ENCODE measurements at regions not wholly inside any gene's neighbourhood (a gene's known extent, or its start where the extent isn't known, plus 50 kb on each side); places are given as distances from the start of the nearest gene placed in this dataset.

DNA sequence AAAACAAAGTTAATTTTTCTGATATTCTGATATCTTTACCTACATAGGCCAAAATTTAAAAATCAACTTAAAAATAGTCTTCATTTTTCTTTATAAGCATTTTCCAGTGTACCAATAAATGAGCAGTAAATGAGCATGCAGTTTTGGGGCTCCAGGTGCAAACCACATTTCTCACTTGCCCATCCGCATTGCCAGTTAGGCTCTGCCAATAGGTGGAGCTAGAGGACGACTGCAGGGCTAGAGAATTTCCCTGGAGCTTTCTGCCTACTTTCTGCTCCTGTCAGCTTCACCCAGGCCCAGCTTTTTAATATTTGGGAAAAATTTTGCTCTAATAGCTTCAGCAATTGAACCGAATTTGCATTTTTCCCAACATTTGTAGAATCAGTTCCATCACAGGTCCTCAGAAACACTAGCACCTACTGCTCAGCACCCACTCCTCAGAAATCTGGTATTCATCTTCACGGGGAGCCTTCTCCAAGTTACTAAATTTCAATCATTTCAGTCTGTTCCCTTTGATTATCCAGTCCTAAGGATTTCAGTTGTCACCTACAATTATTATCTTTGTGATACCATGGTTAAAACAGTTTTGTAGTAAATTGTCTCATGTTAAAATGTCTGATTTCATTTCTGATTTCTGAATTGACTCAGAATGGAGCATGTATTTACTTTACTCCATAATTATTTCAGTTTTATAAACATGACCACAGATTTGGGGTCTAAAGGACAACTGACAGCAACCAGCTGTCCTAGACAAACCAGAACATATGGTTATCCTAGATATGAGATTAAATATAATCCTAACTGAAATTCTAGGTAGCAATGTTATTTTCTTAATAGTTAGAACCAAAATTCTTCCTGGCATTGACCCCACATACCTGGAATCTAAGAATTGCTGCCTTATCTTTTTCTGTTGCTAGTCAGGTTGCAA lies 104.6 kb upstream of the FAM174A start:
- TF ChIP-seq, protein P1, sequence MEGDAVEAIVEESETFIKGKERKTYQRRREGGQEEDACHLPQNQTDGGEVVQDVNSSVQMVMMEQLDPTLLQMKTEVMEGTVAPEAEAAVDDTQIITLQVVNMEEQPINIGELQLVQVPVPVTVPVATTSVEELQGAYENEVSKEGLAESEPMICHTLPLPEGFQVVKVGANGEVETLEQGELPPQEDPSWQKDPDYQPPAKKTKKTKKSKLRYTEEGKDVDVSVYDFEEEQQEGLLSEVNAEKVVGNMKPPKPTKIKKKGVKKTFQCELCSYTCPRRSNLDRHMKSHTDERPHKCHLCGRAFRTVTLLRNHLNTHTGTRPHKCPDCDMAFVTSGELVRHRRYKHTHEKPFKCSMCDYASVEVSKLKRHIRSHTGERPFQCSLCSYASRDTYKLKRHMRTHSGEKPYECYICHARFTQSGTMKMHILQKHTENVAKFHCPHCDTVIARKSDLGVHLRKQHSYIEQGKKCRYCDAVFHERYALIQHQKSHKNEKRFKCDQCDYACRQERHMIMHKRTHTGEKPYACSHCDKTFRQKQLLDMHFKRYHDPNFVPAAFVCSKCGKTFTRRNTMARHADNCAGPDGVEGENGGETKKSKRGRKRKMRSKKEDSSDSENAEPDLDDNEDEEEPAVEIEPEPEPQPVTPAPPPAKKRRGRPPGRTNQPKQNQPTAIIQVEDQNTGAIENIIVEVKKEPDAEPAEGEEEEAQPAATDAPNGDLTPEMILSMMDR (IDR thresholded peaks at IDR 0.05; ENCODE audit: low read depth, low read length), result peak; percentile 88
- H3K27me3 ChIP-seq (ENCODE audit: insufficient read depth, low read depth, severe bottlenecking), result no peaks in the 10 kb centered on the region
- H3K4me3 ChIP-seq (ENCODE audit: low read depth, low read length), result no peak overlapping the region
- H3K9me3 ChIP-seq (ENCODE audit: severe bottlenecking), result no peaks in the 10 kb centered on the region
- no peaks in the 10 kb centered on the region for H3K36me3 ChIP-seq
- DNase-seq, result peak; percentile 44
- no peak overlapping the region for H3K27ac ChIP-seq

DNA sequence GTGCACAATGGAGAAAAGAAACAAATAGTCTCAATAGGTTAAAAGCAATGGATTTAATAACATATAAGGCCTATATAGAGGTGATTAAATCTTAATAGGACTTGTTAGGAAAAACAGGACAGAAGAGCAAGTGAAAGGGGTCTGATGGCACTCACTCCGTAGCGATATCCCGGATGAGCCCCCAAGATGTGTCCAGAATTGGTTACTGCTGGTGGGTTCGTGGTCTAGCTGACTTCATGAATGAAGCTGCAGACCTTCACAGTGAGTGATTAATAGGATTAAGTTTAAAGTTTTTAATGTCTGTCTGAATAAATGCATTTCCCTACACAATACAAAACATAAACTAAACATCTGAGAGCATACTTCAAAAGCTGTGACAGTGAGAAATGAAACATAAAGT lies 110.4 kb upstream of the FAM174A start:
- TF ChIP-seq, protein P1 (IDR thresholded peaks at IDR 0.05; ENCODE audit: low read depth, low read length), result no peak
- Histone ChIP-seq H3K36me3 (no peaks in the 10 kb centered on the region), H3K4me3 (ENCODE audit: low read depth, low read length) (no peak overlapping the region), H3K27me3 (ENCODE audit: insufficient read depth, low read depth, severe bottlenecking) (no peaks in the 10 kb centered on the region), H3K27ac (no peak overlapping the region), H3K9me3 (ENCODE audit: severe bottlenecking) (peaks cover 2% of the 10 kb centered on the region)
- DNase-seq, result no peak

DNA sequence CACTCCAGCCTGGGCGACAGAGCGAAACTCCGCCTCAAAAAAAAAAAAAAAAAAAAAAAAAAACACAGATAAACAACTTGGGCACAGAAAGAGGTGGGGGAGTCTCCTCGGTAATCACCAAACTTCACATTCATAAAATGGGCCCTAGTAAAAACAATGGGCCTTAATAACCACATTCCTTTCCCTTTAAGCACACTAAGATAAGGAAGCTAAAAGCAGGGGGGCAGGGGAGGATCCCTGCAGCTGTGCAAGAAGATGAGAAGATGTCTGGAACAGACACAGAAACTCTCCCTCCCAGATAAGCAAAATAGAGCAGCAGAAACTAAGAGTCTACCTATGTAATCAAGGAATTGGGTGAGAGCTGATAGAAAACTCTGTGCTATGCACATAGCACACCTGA lies 111.2 kb upstream of the FAM174A start:
- Histone ChIP-seq H3K27ac (no peak overlapping the region), H3K4me3 (ENCODE audit: low read depth, low read length) (no peak overlapping the region), H3K27me3 (ENCODE audit: insufficient read depth, low read depth, severe bottlenecking) (no peaks in the 10 kb centered on the region), H3K9me3 (ENCODE audit: severe bottlenecking) (peaks cover 2% of the 10 kb centered on the region), H3K36me3 (no peaks in the 10 kb centered on the region)
- DNase-seq, result no peak
- TF ChIP-seq, protein P1 (IDR thresholded peaks at IDR 0.05; ENCODE audit: low read depth, low read length), result no peak

DNA sequence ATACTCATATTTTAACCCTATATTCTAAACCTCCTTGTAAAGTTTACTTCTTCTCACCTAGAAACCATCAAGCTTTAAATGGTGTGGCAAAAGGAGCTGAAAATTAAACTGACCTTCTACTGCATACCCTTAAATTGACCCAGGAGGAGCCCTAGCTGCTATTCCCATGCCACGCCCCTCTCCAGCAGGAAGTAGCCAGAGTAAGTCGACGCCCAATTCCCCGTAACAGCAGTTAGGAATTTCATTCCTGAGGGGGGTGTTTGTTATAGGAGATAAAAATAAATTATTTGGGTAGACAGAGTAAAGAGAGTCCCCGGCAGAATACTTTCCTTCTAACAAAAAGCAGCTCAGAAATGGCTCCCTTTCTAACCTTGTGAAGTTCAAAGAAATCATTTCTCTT lies 111.8 kb upstream of the FAM174A start:
- Histone ChIP-seq H3K27me3 (ENCODE audit: insufficient read depth, low read depth, severe bottlenecking) (no peaks in the 10 kb centered on the region), H3K9me3 (ENCODE audit: severe bottlenecking) (peaks cover 2% of the 10 kb centered on the region), H3K4me3 (ENCODE audit: low read depth, low read length) (no peak overlapping the region), H3K36me3 (no peaks in the 10 kb centered on the region), H3K27ac (no peak overlapping the region)
- no peak for DNase-seq
- TF ChIP-seq, protein P1 (IDR thresholded peaks at IDR 0.05; ENCODE audit: low read depth, low read length), result no peak

DNA sequence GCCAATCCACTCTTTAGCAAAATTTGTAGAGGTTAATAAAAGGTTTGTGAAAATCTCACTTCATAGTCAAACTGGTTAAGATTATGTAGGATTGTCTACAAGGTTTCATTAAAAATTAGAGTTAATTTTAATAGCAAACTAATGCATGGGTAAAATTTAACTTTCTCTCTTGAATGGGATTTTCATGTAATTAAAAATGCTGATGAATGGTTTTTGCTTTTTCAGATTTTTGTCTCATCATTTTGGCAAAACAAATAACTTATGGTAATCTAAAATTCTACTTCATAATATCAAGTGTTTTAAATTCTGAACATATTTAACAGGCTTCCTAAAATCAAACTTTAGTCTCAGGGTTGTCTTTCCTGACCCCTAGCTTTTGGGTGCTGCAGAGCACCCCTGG lies 113.8 kb upstream of the FAM174A start:
- no peaks in the 10 kb centered on the region for H3K36me3 ChIP-seq
- H3K27ac ChIP-seq, result no peak overlapping the region
- H3K4me3 ChIP-seq (ENCODE audit: low read depth, low read length), result no peak overlapping the region
- no peak for DNase-seq
- TF ChIP-seq, protein P1 (IDR thresholded peaks at IDR 0.05; ENCODE audit: low read depth, low read length), result no peak
- H3K27me3 ChIP-seq (ENCODE audit: insufficient read depth, low read depth, severe bottlenecking), result no peaks in the 10 kb centered on the region
- H3K9me3 ChIP-seq (ENCODE audit: severe bottlenecking), result peaks cover 2% of the 10 kb centered on the region

All from WERI-Rb-1 (cell line).